Trophoblast cell (in vitro differentiated cells and primary cell): ENCODE measurements at regions not wholly inside any gene's neighbourhood (a gene's known extent, or its start where the extent isn't known, plus 50 kb on each side); places are given as distances from the start of the nearest gene placed in this dataset.

Experiments used
- DNase-seq, 2 donors: peaks; one replicate each; pipeline ENCODE4 v3.0.0-alpha.2; 2016
- H2AFZ ChIP-seq: 2 replicates; pipeline ENCODE4 v1.6.1; 2013; ENCODE audit warnings: low read length, moderate library complexity, mild to moderate bottlenecking; ENCODE audit not compliant: insufficient read depth, poor library complexity
- H2AK5ac ChIP-seq: 2 replicates; pipeline ENCODE4 v1.6.1; 2013; ENCODE audit warnings: mild to moderate bottlenecking, low read length
- H2BK120ac ChIP-seq: 2 replicates; pipeline ENCODE4 v1.6.1; 2013; ENCODE audit warnings: low read length, mild to moderate bottlenecking, moderate library complexity; ENCODE audit not compliant: insufficient read depth, poor library complexity
- H2BK12ac ChIP-seq: 2 replicates; pipeline ENCODE4 v1.6.1; 2013; ENCODE audit warnings: mild to moderate bottlenecking, low read length, moderate library complexity
- H2BK5ac ChIP-seq: 2 replicates; pipeline ENCODE4 v1.6.1; 2013; ENCODE audit warnings: low read length, low read depth, moderate library complexity, mild to moderate bottlenecking; ENCODE audit not compliant: poor library complexity
- H3K14ac ChIP-seq: 2 replicates; pipeline ENCODE4 v1.6.1; 2013; ENCODE audit warnings: mild to moderate bottlenecking, low read length
- H3K18ac ChIP-seq: 2 replicates; pipeline ENCODE4 v1.6.1; 2013; ENCODE audit warnings: mild to moderate bottlenecking, low read length
- H3K23ac ChIP-seq: 2 replicates; pipeline ENCODE4 v1.6.1; 2013; ENCODE audit warnings: low read length
- H3K27ac ChIP-seq: 2 replicates; pipeline ENCODE4 v1.5.1; 2013; ENCODE audit warnings: low read depth, mild to moderate bottlenecking, inconsistent platforms, low read length, moderate library complexity
- H3K27me3 ChIP-seq: 2 replicates; pipeline ENCODE4 v1.6.1; 2013; ENCODE audit warnings: inconsistent platforms, mild to moderate bottlenecking, low read length, moderate library complexity; ENCODE audit not compliant: insufficient read depth
- H3K36me3 ChIP-seq, 2 experiments: 1 replicate in 1 of 2; 2 replicates in 1 of 2; pipeline ENCODE4 v1.6.1; 2013; ENCODE audit warnings: low read length in 2 of 2, mild to moderate bottlenecking in 2 of 2, moderate library complexity in 1 of 2; ENCODE audit not compliant: insufficient read depth in 2 of 2, control insufficient read depth in 1 of 2
- H3K4ac ChIP-seq: 2 replicates; pipeline ENCODE4 v1.6.1; 2013; ENCODE audit warnings: low read depth, mild to moderate bottlenecking, low read length, moderate library complexity
- H3K4me1 ChIP-seq, 2 experiments: 1 replicate in 1 of 2; 2 replicates in 1 of 2; pipeline ENCODE4 v1.6.1; 2013; ENCODE audit warnings: low read length in 2 of 2, mild to moderate bottlenecking in 2 of 2, moderate library complexity in 1 of 2; ENCODE audit not compliant: insufficient read depth in 2 of 2, control insufficient read depth in 1 of 2
- H3K4me2 ChIP-seq: 2 replicates; pipeline ENCODE4 v1.6.1; 2013; ENCODE audit warnings: inconsistent platforms, mild to moderate bottlenecking, low read length, moderate library complexity
- H3K4me3 ChIP-seq: 2 replicates; pipeline ENCODE4 v1.5.1; 2013; ENCODE audit warnings: mild to moderate bottlenecking, low read depth, low read length, inconsistent platforms
- H3K79me1 ChIP-seq: one replicate; pipeline ENCODE4 v1.6.1; 2013; ENCODE audit warnings: low read length
- H3K79me2 ChIP-seq: 2 replicates; pipeline ENCODE4 v1.6.1; 2013; ENCODE audit warnings: low read length, mild to moderate bottlenecking; ENCODE audit not compliant: control insufficient read depth, insufficient read depth, poor library complexity
- H3K9ac ChIP-seq: 2 replicates; pipeline ENCODE4 v1.6.1; 2013; ENCODE audit warnings: mild to moderate bottlenecking, low read length
- H3K9me3 ChIP-seq: 2 replicates; pipeline ENCODE4 v1.6.1; 2013; ENCODE audit warnings: low read depth, mild to moderate bottlenecking, control low read depth, inconsistent platforms, low read length; ENCODE audit not compliant: insufficient read depth
- H4K12ac ChIP-seq: 2 replicates; pipeline ENCODE4 v1.6.1; 2013; ENCODE audit warnings: low read depth, mild to moderate bottlenecking, low read length, moderate library complexity
- H4K8ac ChIP-seq: 2 replicates; pipeline ENCODE4 v1.6.1; 2013; ENCODE audit warnings: low read depth, mild to moderate bottlenecking, low read length, moderate library complexity
- H4K91ac ChIP-seq: one replicate; pipeline ENCODE4 v1.6.1; 2013; ENCODE audit warnings: low read depth, mild to moderate bottlenecking, low read length, moderate library complexity
- whole genome bisulfite sequencing: extraction: QIAGEN DNeasy Blood & Tissue Kit; methylation state at CpG from one replicate; pipeline ENCODE4 v1.1.7; 2013; ENCODE audit warnings: missing lambda C conversion rate; ENCODE audit not compliant: insufficient read length, insufficient coverage; ENCODE audit errors: extremely low coverage; 5-methylcytosine and 5-hydroxymethylcytosine counted together

GRCh38 chr3:5347486-5347885 is 160.0 kb downstream of the EDEM1 start:
- no peak for DNase-seq
- Histone ChIP-seq H2BK5ac (no peak overlapping the region), H3K23ac (no peak overlapping the region), H3K36me3 (no peaks in the 10 kb centered on the region), H3K4me2 (no peak overlapping the region), H3K9me3 (no peaks in the 10 kb centered on the region), H2BK120ac (no peak overlapping the region), H4K12ac (no peak overlapping the region), H4K91ac (no peak overlapping the region), H3K9ac (no peak overlapping the region), H3K4ac (no peak overlapping the region), H3K79me1 (no peaks in the 10 kb centered on the region), H3K27ac (no peak overlapping the region), H3K4me1 (no peaks in the 10 kb centered on the region), H2AFZ (no peak overlapping the region), H3K4me3 (no peak overlapping the region), H3K27me3 (no peaks in the 10 kb centered on the region), H3K18ac (no peak overlapping the region), H3K14ac (no peak overlapping the region), H2AK5ac (no peak overlapping the region), H3K79me2 (no peaks in the 10 kb centered on the region), H4K8ac (no peak overlapping the region), H2BK12ac (no peak overlapping the region)

GRCh38 chr3:5348229-5348902 is 160.9 kb downstream of the EDEM1 start:
- Histone ChIP-seq H3K18ac (no peak overlapping the region), H3K27ac (no peak overlapping the region), H3K4me1 (no peaks in the 10 kb centered on the region), H3K4me2 (no peak overlapping the region), H2AFZ (no peak overlapping the region), H3K23ac (no peak overlapping the region), H3K14ac (no peak overlapping the region), H3K79me2 (no peaks in the 10 kb centered on the region), H4K91ac (no peak overlapping the region), H3K36me3 (no peaks in the 10 kb centered on the region), H4K8ac (no peak overlapping the region), H3K9me3 (no peaks in the 10 kb centered on the region), H3K9ac (no peak overlapping the region), H2BK12ac (no peak overlapping the region), H4K12ac (no peak overlapping the region), H3K4ac (no peak overlapping the region), H3K4me3 (no peak overlapping the region), H2AK5ac (no peak overlapping the region), H3K79me1 (no peaks in the 10 kb centered on the region), H2BK5ac (no peak overlapping the region), H2BK120ac (no peak overlapping the region), H3K27me3 (no peaks in the 10 kb centered on the region)
- WGBS: no CpG with 5 or more reads among the region's 5 CpGs
- DNase-seq: no peak

- H3K4me3 ChIP-seq: no peak overlapping the region
- H2AK5ac ChIP-seq: no peak overlapping the region
- no peak overlapping the region for H3K14ac ChIP-seq
- no peaks in the 10 kb centered on the region for H3K9me3 ChIP-seq
- H3K4me2 ChIP-seq: no peak overlapping the region
- H3K18ac ChIP-seq: no peak overlapping the region
- H2BK120ac ChIP-seq: no peak overlapping the region
- no CpG with 5 or more reads among the region's 2 CpGs for WGBS
- no peaks in the 10 kb centered on the region for H3K79me2 ChIP-seq
- H3K27ac ChIP-seq: no peak overlapping the region
- H4K8ac ChIP-seq: no peak overlapping the region
- no peak for DNase-seq
- no peaks in the 10 kb centered on the region for H3K36me3 ChIP-seq
- H3K9ac ChIP-seq: no peak overlapping the region
- no peaks in the 10 kb centered on the region for H3K27me3 ChIP-seq
- H2AFZ ChIP-seq: no peak overlapping the region
- no peak overlapping the region for H2BK12ac ChIP-seq
- H3K79me1 ChIP-seq: no peaks in the 10 kb centered on the region
- no peak overlapping the region for H3K4ac ChIP-seq
- H3K4me1 ChIP-seq: no peaks in the 10 kb centered on the region
- no peak overlapping the region for H4K91ac ChIP-seq
- no peak overlapping the region for H2BK5ac ChIP-seq
- no peak overlapping the region for H4K12ac ChIP-seq
- no peak overlapping the region for H3K23ac ChIP-seq
Observed at GRCh38 chr3:5349343-5349742, 161.8 kb downstream of the EDEM1 start.

- Histone ChIP-seq H3K79me1 (no peaks in the 10 kb centered on the region), H2AFZ (no peak overlapping the region), H3K4me2 (no peak overlapping the region), H3K18ac (no peak overlapping the region), H3K79me2 (no peaks in the 10 kb centered on the region), H3K9ac (no peak overlapping the region), H3K27ac (no peak overlapping the region), H2AK5ac (no peak overlapping the region), H3K4me1 (peaks cover 0 to 2% of the 10 kb centered on the region in 2 experiments), H3K27me3 (no peaks in the 10 kb centered on the region), H3K23ac (no peak overlapping the region), H2BK120ac (no peak overlapping the region), H2BK5ac (no peak overlapping the region), H3K4ac (no peak overlapping the region), H4K8ac (no peak overlapping the region), H2BK12ac (no peak overlapping the region), H4K12ac (no peak overlapping the region), H3K14ac (no peak overlapping the region), H3K9me3 (no peaks in the 10 kb centered on the region), H3K36me3 (no peaks in the 10 kb centered on the region), H3K4me3 (no peak overlapping the region), H4K91ac (no peak overlapping the region)
- DNase-seq: no peak
- WGBS: no CpG with 5 or more reads among the region's 1 CpG
Observed at GRCh38 chr3:5357089-5357488, 169.6 kb downstream of the EDEM1 start.
